ENCODE measurements at regions not wholly inside any gene's neighbourhood (a gene's known extent, or its start where the extent isn't known, plus 50 kb on each side); places are given as distances from the start of the nearest gene placed in this dataset.

DNA sequence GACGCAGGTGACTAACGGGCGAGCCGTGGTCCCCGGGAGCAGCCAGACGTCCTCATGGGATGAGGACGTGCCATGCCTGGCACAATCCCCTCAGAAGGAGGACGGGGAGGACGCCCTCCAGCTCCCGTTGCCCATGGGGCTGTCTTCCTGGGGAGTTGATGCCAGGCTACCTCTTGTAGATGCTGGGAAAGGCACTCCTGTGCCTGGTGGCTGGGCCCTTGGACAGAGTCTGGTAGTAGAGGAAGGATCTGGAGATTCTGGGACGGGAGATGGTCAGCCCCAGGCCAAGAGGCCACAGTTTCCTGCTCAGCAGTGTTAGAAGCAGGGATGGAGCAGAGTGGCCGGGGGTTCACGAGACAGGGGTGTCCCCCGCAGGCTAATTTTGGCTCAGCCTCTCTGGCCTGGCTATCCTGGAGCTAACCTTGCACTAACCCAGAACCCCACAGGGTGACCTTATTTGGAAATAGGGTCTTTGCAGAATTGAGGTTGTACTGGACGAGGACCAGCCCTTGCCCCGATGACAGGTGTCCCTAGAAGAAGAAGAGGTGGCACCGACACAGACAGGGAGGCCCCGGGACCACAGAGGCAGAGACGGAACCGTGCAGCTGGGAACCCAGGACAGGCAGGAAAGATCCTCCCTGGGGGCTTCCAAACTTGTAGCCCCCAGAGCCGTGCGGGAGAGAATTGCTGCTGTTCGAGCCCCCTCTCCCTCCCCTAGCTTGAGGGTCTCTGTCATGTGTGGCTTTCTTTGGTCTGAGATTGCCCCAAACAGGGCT is 50.1 kb upstream of the ADRA2C start:
- no peak overlapping the region for H3K4me2 ChIP-seq
- H3K36me3 ChIP-seq (replicated peaks; ENCODE audit: insufficient read depth, low read depth): no peaks in the 10 kb centered on the region
- WGBS (ENCODE audit: low lambda C conversion rate, missing lambda C conversion rate): 89% methylated on average over 23 of the region's 23 CpGs
- no peaks in the 10 kb centered on the region for H3K4me1 ChIP-seq (ENCODE audit: insufficient read depth)
- H3K9me2 ChIP-seq (replicated peaks; ENCODE audit: insufficient read depth): no peaks in the 10 kb centered on the region
- no peak overlapping the region for H2AFZ ChIP-seq
- H3K27ac ChIP-seq: no peak overlapping the region
- TF ChIP-seq, protein P1, sequence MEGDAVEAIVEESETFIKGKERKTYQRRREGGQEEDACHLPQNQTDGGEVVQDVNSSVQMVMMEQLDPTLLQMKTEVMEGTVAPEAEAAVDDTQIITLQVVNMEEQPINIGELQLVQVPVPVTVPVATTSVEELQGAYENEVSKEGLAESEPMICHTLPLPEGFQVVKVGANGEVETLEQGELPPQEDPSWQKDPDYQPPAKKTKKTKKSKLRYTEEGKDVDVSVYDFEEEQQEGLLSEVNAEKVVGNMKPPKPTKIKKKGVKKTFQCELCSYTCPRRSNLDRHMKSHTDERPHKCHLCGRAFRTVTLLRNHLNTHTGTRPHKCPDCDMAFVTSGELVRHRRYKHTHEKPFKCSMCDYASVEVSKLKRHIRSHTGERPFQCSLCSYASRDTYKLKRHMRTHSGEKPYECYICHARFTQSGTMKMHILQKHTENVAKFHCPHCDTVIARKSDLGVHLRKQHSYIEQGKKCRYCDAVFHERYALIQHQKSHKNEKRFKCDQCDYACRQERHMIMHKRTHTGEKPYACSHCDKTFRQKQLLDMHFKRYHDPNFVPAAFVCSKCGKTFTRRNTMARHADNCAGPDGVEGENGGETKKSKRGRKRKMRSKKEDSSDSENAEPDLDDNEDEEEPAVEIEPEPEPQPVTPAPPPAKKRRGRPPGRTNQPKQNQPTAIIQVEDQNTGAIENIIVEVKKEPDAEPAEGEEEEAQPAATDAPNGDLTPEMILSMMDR (IDR thresholded peaks at IDR 0.05; ENCODE audit: poor library complexity): no peak
- TF ChIP-seq EZH2phosphoT487 (IDR thresholded peaks at IDR 0.05; ENCODE audit: low read depth, severe bottlenecking, unreplicated experiment) (no peak), EZH2 (IDR thresholded peaks at IDR 0.05; ENCODE audit: borderline replicate concordance) (no peak)
- no peak overlapping the region for H3K4me3 ChIP-seq
- H3K79me2 ChIP-seq: no peaks in the 10 kb centered on the region
- no peaks in the 10 kb centered on the region for H3K9me3 ChIP-seq (ENCODE audit: low read depth)
- no peaks in the 10 kb centered on the region for H4K20me1 ChIP-seq (ENCODE audit: insufficient read depth, poor library complexity, severe bottlenecking)
- no peak for DNase-seq (ENCODE audit: low spot score)
- no peaks in the 10 kb centered on the region for H3K27me3 ChIP-seq

DNA sequence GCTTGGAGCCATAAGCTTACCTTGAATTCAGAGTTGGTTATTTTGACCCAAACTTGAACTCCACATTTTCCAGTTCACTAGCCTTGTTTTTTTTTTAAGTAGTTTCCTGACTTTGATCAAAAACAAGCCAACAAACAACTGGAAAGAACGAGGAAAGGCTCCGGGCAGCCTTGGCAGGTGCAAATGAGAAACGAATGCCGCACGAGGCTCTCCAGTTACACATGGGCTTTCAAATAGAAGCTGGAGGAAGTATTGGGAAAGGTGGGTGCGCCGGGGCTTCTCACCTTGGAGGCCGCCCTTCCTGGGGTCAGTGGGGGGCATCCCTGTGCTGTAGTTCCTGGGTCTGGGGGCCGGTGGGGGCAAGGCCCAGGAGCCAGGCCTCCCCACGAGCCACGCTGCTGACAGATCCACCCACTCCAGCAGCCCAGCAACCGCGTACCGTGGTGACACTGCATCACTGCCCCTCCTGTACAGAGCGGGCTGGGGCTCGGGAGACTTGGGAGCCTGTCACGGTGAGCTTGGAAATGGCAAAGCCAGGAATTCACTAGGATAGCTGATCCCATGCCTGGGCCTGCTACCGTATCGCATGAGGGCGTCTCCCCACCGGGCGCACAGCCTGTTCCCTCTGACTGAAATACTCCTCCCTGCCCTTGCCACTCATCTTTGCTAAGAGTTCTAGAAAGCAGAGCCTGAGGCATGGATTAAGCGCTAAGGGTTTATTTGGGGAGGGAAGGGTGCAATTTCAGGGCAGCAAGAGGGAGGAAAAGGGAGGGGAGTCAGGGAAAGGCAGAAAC is 50.9 kb upstream of the ADRA2C start:
- Histone ChIP-seq H3K27ac (no peak overlapping the region), H2AFZ (no peak overlapping the region), H3K79me2 (no peaks in the 10 kb centered on the region), H4K20me1 (ENCODE audit: insufficient read depth, poor library complexity, severe bottlenecking) (no peaks in the 10 kb centered on the region), H3K4me2 (no peak overlapping the region), H3K27me3 (no peaks in the 10 kb centered on the region), H3K4me1 (ENCODE audit: insufficient read depth) (peaks cover 4% of the 10 kb centered on the region), H3K9me3 (ENCODE audit: low read depth) (no peaks in the 10 kb centered on the region), H3K4me3 (no peak overlapping the region), H3K36me3 (replicated peaks; ENCODE audit: insufficient read depth, low read depth) (no peaks in the 10 kb centered on the region), H3K9me2 (replicated peaks; ENCODE audit: insufficient read depth) (no peaks in the 10 kb centered on the region)
- 74% methylated on average over 21 of the region's 23 CpGs for WGBS (ENCODE audit: low lambda C conversion rate, missing lambda C conversion rate)
- TF ChIP-seq, protein P1 (IDR thresholded peaks at IDR 0.05; ENCODE audit: poor library complexity): no peak
- TF ChIP-seq EZH2phosphoT487 (IDR thresholded peaks at IDR 0.05; ENCODE audit: low read depth, severe bottlenecking, unreplicated experiment): no peak
- TF ChIP-seq EZH2 (IDR thresholded peaks at IDR 0.05; ENCODE audit: borderline replicate concordance): no peak
- DNase-seq (ENCODE audit: low spot score): no peak

DNA sequence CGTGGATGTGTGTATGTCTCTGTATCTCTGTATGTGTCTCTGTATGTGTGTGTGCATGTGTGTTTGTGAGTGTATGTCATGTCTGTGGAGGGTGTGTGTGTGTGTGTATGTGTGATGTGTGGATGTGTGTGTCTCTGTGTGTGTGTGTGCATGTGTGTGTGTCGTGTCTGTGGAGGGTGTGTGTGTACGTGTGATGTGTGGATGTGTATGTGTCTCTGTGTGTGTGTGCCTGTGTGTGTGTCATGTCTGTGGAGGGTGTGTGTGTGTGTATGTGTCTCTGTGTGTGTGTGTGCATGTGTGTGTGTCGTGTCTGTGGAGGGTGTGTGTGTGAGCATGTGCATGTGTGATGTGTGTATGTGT is 51.6 kb upstream of the ADRA2C start:
- Histone ChIP-seq H3K9me3 (ENCODE audit: low read depth) (no peaks in the 10 kb centered on the region), H2AFZ (no peak overlapping the region), H3K4me2 (no peak overlapping the region), H3K27ac (no peak overlapping the region), H4K20me1 (ENCODE audit: insufficient read depth, poor library complexity, severe bottlenecking) (no peaks in the 10 kb centered on the region), H3K27me3 (no peaks in the 10 kb centered on the region), H3K79me2 (no peaks in the 10 kb centered on the region), H3K4me3 (no peak overlapping the region), H3K36me3 (replicated peaks; ENCODE audit: insufficient read depth, low read depth) (no peaks in the 10 kb centered on the region), H3K4me1 (ENCODE audit: insufficient read depth) (peaks cover 4% of the 10 kb centered on the region), H3K9me2 (replicated peaks; ENCODE audit: insufficient read depth) (no peaks in the 10 kb centered on the region)
- WGBS (ENCODE audit: low lambda C conversion rate, missing lambda C conversion rate): 93% methylated on average over 4 of the region's 4 CpGs
- TF ChIP-seq, protein P1 (IDR thresholded peaks at IDR 0.05; ENCODE audit: poor library complexity): no peak
- no peak for TF ChIP-seq EZH2phosphoT487 (IDR thresholded peaks at IDR 0.05; ENCODE audit: low read depth, severe bottlenecking, unreplicated experiment)
- TF ChIP-seq EZH2 (IDR thresholded peaks at IDR 0.05; ENCODE audit: borderline replicate concordance): no peak
- DNase-seq (ENCODE audit: low spot score): no peak

Measured in hepatocyte (in vitro differentiated cells).